Left ventricle myocardium inferior (tissue), 1 donor: ENCODE measurements at regions not wholly inside any gene's neighbourhood (a gene's known extent, or its start where the extent isn't known, plus 50 kb on each side); places are given as distances from the start of the nearest gene placed in this dataset.
"Not testable (repeated sequence)": the region's sequence is repeated elsewhere in the genome, so short reads cannot be mapped to it uniquely, and the experiment has no call there.

Experiments
- DNase-seq: peaks from one replicate; pipeline ENCODE4 v3.0.0-alpha.2; 2020
- H3K27ac ChIP-seq: fragments of 200-600 bp; replicated peaks from 2 replicates; pipeline ENCODE4 v1.8.0; 2021
- H3K27me3 ChIP-seq: fragments of 200-600 bp; 2 replicates; pipeline ENCODE4 v1.8.0; 2021; ENCODE audit warnings: low read depth
- H3K36me3 ChIP-seq: fragments of 200-600 bp; 2 replicates; pipeline ENCODE4 v1.8.0; 2021
- H3K4me1 ChIP-seq: fragments of 200-600 bp; 2 replicates; pipeline ENCODE4 v1.8.0; 2021
- H3K4me3 ChIP-seq: fragments of 200-600 bp; 2 replicates; pipeline ENCODE4 v1.8.0; 2021; ENCODE audit warnings: mild to moderate bottlenecking, moderate library complexity
- H3K9me3 ChIP-seq: fragments of 200-600 bp; replicated peaks from 2 replicates; pipeline ENCODE4 v1.8.0; 2021
- intact Hi-C: fragments of 100-400 bp; cut with micrococcal nuclease; formaldehyde crosslinking; loops from one replicate; pipeline ENCODE4 v1.11.0; 2022
- TF ChIP-seq, protein P1 (sequence below): fragments of 200-600 bp; IDR thresholded peaks from 2 replicates; pipeline ENCODE4 v1.8.0; 2021; ENCODE audit warnings: antibody characterized with exemption, mild to moderate bottlenecking, borderline replicate concordance
- donor health status: DM: no; HTN: yes; CAD: no; lungs with severe emphysema.

DNA sequence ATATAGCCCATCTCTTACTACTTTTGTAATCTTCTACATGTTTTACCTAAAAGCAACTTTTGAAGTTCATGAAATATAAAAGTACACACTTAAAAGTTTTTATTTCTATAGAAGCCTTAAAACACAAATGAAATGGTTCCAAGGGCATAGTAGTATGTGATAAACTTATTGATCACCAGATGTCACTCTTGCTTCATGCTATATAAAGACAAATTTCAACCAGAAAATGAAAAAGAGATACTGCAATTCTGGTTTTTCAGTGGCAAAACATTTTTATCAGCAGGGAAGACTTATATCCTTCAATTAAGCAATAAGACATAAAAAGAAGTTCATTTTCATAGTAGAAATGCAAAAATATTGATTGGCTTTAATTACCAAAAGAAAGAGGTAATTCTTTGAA, 69.4 kb upstream of the FBXL17 start:
- DNase-seq, result no peak
- TF ChIP-seq, protein P1, sequence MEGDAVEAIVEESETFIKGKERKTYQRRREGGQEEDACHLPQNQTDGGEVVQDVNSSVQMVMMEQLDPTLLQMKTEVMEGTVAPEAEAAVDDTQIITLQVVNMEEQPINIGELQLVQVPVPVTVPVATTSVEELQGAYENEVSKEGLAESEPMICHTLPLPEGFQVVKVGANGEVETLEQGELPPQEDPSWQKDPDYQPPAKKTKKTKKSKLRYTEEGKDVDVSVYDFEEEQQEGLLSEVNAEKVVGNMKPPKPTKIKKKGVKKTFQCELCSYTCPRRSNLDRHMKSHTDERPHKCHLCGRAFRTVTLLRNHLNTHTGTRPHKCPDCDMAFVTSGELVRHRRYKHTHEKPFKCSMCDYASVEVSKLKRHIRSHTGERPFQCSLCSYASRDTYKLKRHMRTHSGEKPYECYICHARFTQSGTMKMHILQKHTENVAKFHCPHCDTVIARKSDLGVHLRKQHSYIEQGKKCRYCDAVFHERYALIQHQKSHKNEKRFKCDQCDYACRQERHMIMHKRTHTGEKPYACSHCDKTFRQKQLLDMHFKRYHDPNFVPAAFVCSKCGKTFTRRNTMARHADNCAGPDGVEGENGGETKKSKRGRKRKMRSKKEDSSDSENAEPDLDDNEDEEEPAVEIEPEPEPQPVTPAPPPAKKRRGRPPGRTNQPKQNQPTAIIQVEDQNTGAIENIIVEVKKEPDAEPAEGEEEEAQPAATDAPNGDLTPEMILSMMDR, result no peak
- no peaks in the 10 kb centered on the region for H3K4me1 ChIP-seq
- H3K9me3 ChIP-seq, result peaks cover 23% of the 10 kb centered on the region
- H3K27ac ChIP-seq, result no peak overlapping the region
- intact Hi-C loops, result no loop called here
- no peak overlapping the region for H3K4me3 ChIP-seq
- no peaks in the 10 kb centered on the region for H3K27me3 ChIP-seq
- H3K36me3 ChIP-seq, result no peaks in the 10 kb centered on the region

DNA sequence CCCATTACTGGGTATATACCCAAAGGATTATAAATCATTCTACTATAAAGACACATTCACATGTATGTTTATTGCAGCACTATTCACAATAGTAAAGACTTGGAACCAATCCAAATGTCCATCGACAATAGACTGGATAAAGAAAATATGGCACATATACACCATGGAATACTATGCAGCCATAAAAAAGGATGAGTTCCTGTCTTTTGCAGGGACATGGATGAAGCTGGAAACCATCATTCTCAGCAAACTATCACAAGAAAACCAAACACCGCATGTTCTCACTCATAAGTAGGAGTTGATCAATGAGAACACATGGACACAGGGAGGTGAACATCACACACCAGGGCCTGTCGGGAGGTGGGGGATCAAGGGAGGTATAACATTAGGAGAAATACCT, 62.2 kb upstream of the FBXL17 start:
- intact Hi-C loops, H3K4me3 ChIP-seq, H3K27me3 ChIP-seq, H3K36me3 ChIP-seq, H3K4me1 ChIP-seq, DNase-seq, H3K27ac ChIP-seq: not testable (repeated sequence)
- H3K9me3 ChIP-seq, result peaks cover 20% of the 10 kb centered on the region

- H3K27ac ChIP-seq, H3K27me3 ChIP-seq, DNase-seq, H3K4me1 ChIP-seq, intact Hi-C loops, H3K4me3 ChIP-seq, H3K36me3 ChIP-seq: not testable (repeated sequence)
- H3K9me3 ChIP-seq, result peaks cover 27% of the 10 kb centered on the region
Observed at GRCh38 chr5:108442063-108442651, 60.3 kb upstream of the FBXL17 start.

GRCh38 chr5:108437425-108437824, 55.5 kb upstream of the FBXL17 start:
- peaks cover 13% of the 10 kb centered on the region for H3K9me3 ChIP-seq
- H3K36me3 ChIP-seq, result no peaks in the 10 kb centered on the region
- H3K27ac ChIP-seq, result no peak overlapping the region
- DNase-seq, result no peak
- intact Hi-C loops, result no loop called here
- no peaks in the 10 kb centered on the region for H3K27me3 ChIP-seq
- no peak overlapping the region for H3K4me3 ChIP-seq
- TF ChIP-seq, protein P1, result no peak
- no peaks in the 10 kb centered on the region for H3K4me1 ChIP-seq

DNA sequence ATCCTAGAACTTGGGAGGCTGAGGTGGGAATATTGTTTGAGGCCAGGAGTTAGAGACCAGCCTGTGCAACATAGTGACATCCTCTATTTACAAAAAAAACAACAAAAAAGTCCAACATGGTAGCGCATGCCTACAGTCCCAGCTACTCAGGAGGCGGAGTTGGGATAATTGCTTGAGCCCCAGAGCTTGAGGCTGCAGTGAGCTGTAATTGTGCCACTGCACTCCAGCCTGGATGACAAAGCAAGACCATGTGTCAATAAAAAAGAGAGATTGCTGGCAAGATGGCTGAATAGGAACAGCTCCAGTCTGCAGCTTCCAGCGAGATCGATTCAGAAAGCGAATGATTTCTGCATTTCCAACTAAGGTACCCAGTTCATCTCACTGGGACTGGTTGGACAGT, 54.8 kb upstream of the FBXL17 start:
- no peak for DNase-seq

DNA sequence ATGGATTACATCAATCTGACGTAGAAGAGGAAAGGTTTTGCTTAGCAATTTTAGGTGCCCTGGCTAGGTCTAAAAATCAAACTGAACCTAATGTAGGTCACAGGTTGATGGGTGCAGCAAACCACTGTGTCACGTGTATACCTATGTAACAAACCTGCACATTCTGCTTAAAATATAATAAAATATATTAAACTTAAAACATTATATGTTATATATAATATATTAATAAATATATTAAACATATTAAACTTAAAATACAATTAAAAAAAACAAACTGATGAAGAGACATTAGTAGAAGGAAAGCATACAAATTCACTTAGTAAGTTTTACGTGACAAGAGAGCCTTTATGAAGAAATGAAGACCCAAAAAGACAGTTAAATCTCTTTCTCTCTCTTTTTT, 51.7 kb upstream of the FBXL17 start:
- TF ChIP-seq, protein P1, result no peak
- H3K27me3 ChIP-seq, result peaks cover 4% of the 10 kb centered on the region
- no peak for DNase-seq
- no peak overlapping the region for H3K27ac ChIP-seq
- no peak overlapping the region for H3K4me3 ChIP-seq
- no peaks in the 10 kb centered on the region for H3K4me1 ChIP-seq
- no peaks in the 10 kb centered on the region for H3K36me3 ChIP-seq
- peaks cover 2% of the 10 kb centered on the region for H3K9me3 ChIP-seq
- intact Hi-C loops, result no loop called here

More for the DNA sequence above, 54.8 kb upstream of the FBXL17 start:
- TF ChIP-seq, protein P1, result no peak
- Histone ChIP-seq H3K27me3 (no peaks in the 10 kb centered on the region), H3K4me3 (no peak overlapping the region), H3K4me1 (no peaks in the 10 kb centered on the region), H3K9me3 (peaks cover 13% of the 10 kb centered on the region), H3K36me3 (no peaks in the 10 kb centered on the region), H3K27ac (no peak overlapping the region)
- intact Hi-C loops, result no loop called here
